Liver (tissue), 8 donors: ENCODE measurements at regions not wholly inside any gene's neighbourhood (a gene's known extent, or its start where the extent isn't known, plus 50 kb on each side); places are given as distances from the start of the nearest gene placed in this dataset.

Experiments
- DNase-seq: peaks from one replicate; pipeline ENCODE4 v3.0.0-alpha.2; 2017; ENCODE audit warnings: low spot score
- H3K27ac ChIP-seq, 2 donors: one replicate each; pipeline ENCODE4 v1.7.0; 2013; ENCODE audit warnings: inconsistent platforms in 2 of 2, low read length in 2 of 2, control low read depth in 1 of 2, low read depth in 1 of 2, mild to moderate bottlenecking in 1 of 2
- H3K27me3 ChIP-seq, 4 donors: one replicate each; pipeline versions ENCODE4 v1.6.1 to v1.7.0; 2013; ENCODE audit warnings: low read length in 3 of 4, inconsistent platforms in 1 of 4, mild to moderate bottlenecking in 1 of 4, moderate library complexity in 1 of 4; ENCODE audit not compliant: control insufficient read depth in 4 of 4, insufficient read depth in 4 of 4
- H3K36me3 ChIP-seq, 4 donors: one replicate each; pipeline versions ENCODE4 v1.6.1 to v1.7.0; 2013; ENCODE audit warnings: low read length in 3 of 4, mild to moderate bottlenecking in 3 of 4, low read depth in 1 of 4, moderate library complexity in 1 of 4; ENCODE audit not compliant: control insufficient read depth in 4 of 4, insufficient read depth in 3 of 4
- H3K4me1 ChIP-seq, 4 donors: one replicate each; pipeline versions ENCODE4 v1.6.1 to v1.7.0; 2013; ENCODE audit warnings: low read length in 3 of 4, mild to moderate bottlenecking in 3 of 4, moderate library complexity in 1 of 4; ENCODE audit not compliant: control insufficient read depth in 4 of 4, insufficient read depth in 4 of 4
- H3K4me3 ChIP-seq, 3 donors: one replicate each; pipeline versions ENCODE4 v1.6.1 to v1.7.0; 2013; ENCODE audit warnings: low read length in 3 of 3, control low read depth in 1 of 3, low read depth in 1 of 3, mild to moderate bottlenecking in 1 of 3
- H3K9ac ChIP-seq, 2 donors: one replicate each; pipeline ENCODE4 v1.7.0; 2013; ENCODE audit warnings: low read length in 2 of 2, mild to moderate bottlenecking in 2 of 2, moderate library complexity in 2 of 2, control low read depth in 1 of 2, low read depth in 1 of 2
- H3K9me3 ChIP-seq, 4 donors: one replicate each; pipeline versions ENCODE4 v1.6.1 to v1.7.0; 2013; ENCODE audit warnings: low read length in 3 of 4; ENCODE audit not compliant: control insufficient read depth in 4 of 4
- EGR1 ChIP-seq, 2 donors: IDR thresholded peaks; 2 replicates each; pipeline ENCODE4 v1.6.1; 2016 to 2018; ENCODE audit warnings: antibody characterized with exemption in 2 of 2, low read depth in 2 of 2
- FOXA1 ChIP-seq: IDR thresholded peaks from 2 replicates; pipeline ENCODE4 v1.6.1; 2016; ENCODE audit warnings: antibody characterized with exemption
- FOXA2 ChIP-seq: IDR thresholded peaks from 2 replicates; pipeline ENCODE4 v1.6.1; 2016; ENCODE audit warnings: antibody characterized with exemption
- GABPA ChIP-seq, 2 donors: IDR thresholded peaks in 1 of 2; conservative IDR thresholded peaks in 1 of 2; 2 replicates each; pipeline ENCODE4 v1.6.1; 2016; ENCODE audit warnings: antibody characterized with exemption in 2 of 2, mild to moderate bottlenecking in 1 of 2, moderate library complexity in 1 of 2
- HNF4A ChIP-seq, 2 donors: conservative IDR thresholded peaks; 2 replicates each; pipeline ENCODE4 v1.6.1; 2016; ENCODE audit warnings: antibody characterized with exemption in 2 of 2, mild to moderate bottlenecking in 2 of 2
- HNF4G ChIP-seq: IDR thresholded peaks from 2 replicates; pipeline ENCODE4 v1.6.1; 2016; ENCODE audit warnings: antibody characterized with exemption
- JUND ChIP-seq, 2 donors: IDR thresholded peaks; 2 replicates each; pipeline ENCODE4 v1.6.1; 2016; ENCODE audit warnings: antibody characterized with exemption in 2 of 2
- NR2F2 ChIP-seq: IDR thresholded peaks from 2 replicates; pipeline ENCODE4 v1.6.1; 2016; ENCODE audit warnings: antibody characterized with exemption
- RAD21 ChIP-seq, 2 donors: IDR thresholded peaks; 2 replicates each; pipeline ENCODE4 v1.6.1; 2016; ENCODE audit warnings: antibody characterized with exemption in 2 of 2, mild to moderate bottlenecking in 2 of 2
- RXRA ChIP-seq, 2 donors: IDR thresholded peaks; 2 replicates each; pipeline ENCODE4 v1.6.1; 2017 to 2018; ENCODE audit warnings: antibody characterized with exemption in 2 of 2, mild to moderate bottlenecking in 1 of 2
- SP1 ChIP-seq: IDR thresholded peaks from 2 replicates; pipeline ENCODE4 v1.6.1; 2018; ENCODE audit warnings: antibody characterized with exemption, mild to moderate bottlenecking
- TAF1 ChIP-seq: conservative IDR thresholded peaks from 2 replicates; pipeline ENCODE4 v1.6.1; 2016; ENCODE audit warnings: antibody characterized with exemption, mild to moderate bottlenecking
- YY1 ChIP-seq: IDR thresholded peaks from 2 replicates; pipeline ENCODE4 v1.6.1; 2016; ENCODE audit warnings: antibody characterized with exemption, mild to moderate bottlenecking
- WGBS: extraction: QIAGEN DNeasy Blood & Tissue Kit; methylation state at CpG from one replicate; pipeline ENCODE4 v1.1.7; 2013; 5-methylcytosine and 5-hydroxymethylcytosine counted together
- TF ChIP-seq, protein P1 (sequence below): IDR thresholded peaks from 2 replicates; pipeline ENCODE4 v1.6.1; 2016; ENCODE audit warnings: antibody characterized with exemption
- TF ChIP-seq, protein P2 (sequence below): IDR thresholded peaks from 2 replicates; pipeline ENCODE4 v1.6.1; 2016; ENCODE audit warnings: antibody characterized with exemption
- TF ChIP-seq, protein P3 (sequence below): IDR thresholded peaks from 2 replicates; pipeline ENCODE4 v1.6.1; 2016; ENCODE audit warnings: antibody characterized with exemption, mild to moderate bottlenecking
- TF ChIP-seq, protein P4 (sequence below): fragments of 150-350 bp; IDR thresholded peaks from 2 replicates; pipeline ENCODE4 v1.5.1; 2017; ENCODE audit warnings: improper control_type of control experiment, low read depth, low read length; ENCODE audit not compliant: missing input control
- TF ChIP-seq, protein P5 (sequence below): IDR thresholded peaks from 2 replicates; pipeline ENCODE4 v1.6.1; 2016; ENCODE audit warnings: antibody characterized with exemption
- donor health status: healthy.
- donor health status: healthy.
- donor health status: healthy.
- donor health status: healthy.
- donor health status: healthy.

DNA sequence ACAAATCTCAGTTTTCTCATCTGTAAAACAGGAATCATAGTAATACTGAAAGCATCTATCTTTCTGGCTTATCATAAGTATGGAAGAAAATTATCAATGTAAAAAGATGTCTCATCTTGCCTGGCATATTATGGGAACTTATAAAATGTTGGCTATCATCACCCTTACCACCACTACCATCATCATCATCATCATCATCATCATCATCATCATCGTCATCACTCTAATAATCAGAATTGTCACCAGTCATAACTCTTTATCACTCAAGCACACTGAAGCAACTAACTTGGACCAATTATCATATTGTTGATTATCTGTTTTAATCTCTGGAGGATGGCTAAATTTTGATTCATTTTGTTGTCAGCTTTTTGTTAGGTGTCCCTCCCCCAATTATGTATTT lies 825.4 kb downstream of the SORCS3 start:
- WGBS = 97% methylated on average over 1 of the region's 1 CpG
- no peak overlapping the region for H3K9ac ChIP-seq
- H3K4me1 ChIP-seq = no peaks in the 10 kb centered on the region
- H3K27ac ChIP-seq = no peak overlapping the region
- H3K9me3 ChIP-seq = no peaks in the 10 kb centered on the region
- no peak for TF ChIP-seq JUND (IDR thresholded peaks at IDR 0.05)
- H3K4me3 ChIP-seq = no peak overlapping the region
- DNase-seq = no peak
- no peaks in the 10 kb centered on the region for H3K27me3 ChIP-seq
- no peaks in the 10 kb centered on the region for H3K36me3 ChIP-seq

DNA sequence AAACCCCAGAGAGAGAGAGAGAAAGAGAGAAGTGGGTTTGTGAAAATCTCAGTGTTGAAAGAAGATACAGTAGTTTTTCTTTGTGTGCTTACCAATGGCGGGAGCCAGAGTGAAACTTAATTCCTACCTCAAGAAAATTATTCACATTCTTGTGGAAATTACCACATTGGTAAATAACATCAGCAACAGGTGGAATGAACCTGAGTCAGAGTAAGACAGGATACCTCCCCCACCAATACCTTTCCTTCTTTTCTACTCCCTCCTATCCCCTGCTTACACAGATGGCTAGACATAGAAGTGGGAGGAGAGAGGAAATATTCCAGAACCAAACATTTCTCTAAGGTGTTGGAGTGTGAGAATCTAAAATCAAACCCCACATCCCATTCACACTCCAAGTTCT lies 793.9 kb downstream of the SORCS3 start:
- H3K9ac ChIP-seq = no peak overlapping the region
- WGBS = 62% methylated on average over 1 of the region's 1 CpG
- TF ChIP-seq EGR1 (IDR thresholded peaks at IDR 0.05; ENCODE audit: low read depth in 2 of 2) = no peak
- TF ChIP-seq HNF4G = no peak
- no peak for TF ChIP-seq YY1
- TF ChIP-seq RXRA (IDR thresholded peaks at IDR 0.05) = no peak
- TF ChIP-seq JUND (IDR thresholded peaks at IDR 0.05) = no peak
- TF ChIP-seq RAD21 (IDR thresholded peaks at IDR 0.05) = no peak
- TF ChIP-seq, protein P1, sequence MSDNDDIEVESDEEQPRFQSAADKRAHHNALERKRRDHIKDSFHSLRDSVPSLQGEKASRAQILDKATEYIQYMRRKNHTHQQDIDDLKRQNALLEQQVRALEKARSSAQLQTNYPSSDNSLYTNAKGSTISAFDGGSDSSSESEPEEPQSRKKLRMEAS = no peak
- TF ChIP-seq, protein P2, sequence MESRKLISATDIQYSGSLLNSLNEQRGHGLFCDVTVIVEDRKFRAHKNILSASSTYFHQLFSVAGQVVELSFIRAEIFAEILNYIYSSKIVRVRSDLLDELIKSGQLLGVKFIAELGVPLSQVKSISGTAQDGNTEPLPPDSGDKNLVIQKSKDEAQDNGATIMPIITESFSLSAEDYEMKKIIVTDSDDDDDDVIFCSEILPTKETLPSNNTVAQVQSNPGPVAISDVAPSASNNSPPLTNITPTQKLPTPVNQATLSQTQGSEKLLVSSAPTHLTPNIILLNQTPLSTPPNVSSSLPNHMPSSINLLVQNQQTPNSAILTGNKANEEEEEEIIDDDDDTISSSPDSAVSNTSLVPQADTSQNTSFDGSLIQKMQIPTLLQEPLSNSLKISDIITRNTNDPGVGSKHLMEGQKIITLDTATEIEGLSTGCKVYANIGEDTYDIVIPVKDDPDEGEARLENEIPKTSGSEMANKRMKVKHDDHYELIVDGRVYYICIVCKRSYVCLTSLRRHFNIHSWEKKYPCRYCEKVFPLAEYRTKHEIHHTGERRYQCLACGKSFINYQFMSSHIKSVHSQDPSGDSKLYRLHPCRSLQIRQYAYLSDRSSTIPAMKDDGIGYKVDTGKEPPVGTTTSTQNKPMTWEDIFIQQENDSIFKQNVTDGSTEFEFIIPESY = no peak
- no peak for TF ChIP-seq HNF4A (conservative IDR thresholded peaks at IDR 0.05)
- TF ChIP-seq SP1 = no peak
- TF ChIP-seq FOXA1 = no peak
- TF ChIP-seq, protein P3, sequence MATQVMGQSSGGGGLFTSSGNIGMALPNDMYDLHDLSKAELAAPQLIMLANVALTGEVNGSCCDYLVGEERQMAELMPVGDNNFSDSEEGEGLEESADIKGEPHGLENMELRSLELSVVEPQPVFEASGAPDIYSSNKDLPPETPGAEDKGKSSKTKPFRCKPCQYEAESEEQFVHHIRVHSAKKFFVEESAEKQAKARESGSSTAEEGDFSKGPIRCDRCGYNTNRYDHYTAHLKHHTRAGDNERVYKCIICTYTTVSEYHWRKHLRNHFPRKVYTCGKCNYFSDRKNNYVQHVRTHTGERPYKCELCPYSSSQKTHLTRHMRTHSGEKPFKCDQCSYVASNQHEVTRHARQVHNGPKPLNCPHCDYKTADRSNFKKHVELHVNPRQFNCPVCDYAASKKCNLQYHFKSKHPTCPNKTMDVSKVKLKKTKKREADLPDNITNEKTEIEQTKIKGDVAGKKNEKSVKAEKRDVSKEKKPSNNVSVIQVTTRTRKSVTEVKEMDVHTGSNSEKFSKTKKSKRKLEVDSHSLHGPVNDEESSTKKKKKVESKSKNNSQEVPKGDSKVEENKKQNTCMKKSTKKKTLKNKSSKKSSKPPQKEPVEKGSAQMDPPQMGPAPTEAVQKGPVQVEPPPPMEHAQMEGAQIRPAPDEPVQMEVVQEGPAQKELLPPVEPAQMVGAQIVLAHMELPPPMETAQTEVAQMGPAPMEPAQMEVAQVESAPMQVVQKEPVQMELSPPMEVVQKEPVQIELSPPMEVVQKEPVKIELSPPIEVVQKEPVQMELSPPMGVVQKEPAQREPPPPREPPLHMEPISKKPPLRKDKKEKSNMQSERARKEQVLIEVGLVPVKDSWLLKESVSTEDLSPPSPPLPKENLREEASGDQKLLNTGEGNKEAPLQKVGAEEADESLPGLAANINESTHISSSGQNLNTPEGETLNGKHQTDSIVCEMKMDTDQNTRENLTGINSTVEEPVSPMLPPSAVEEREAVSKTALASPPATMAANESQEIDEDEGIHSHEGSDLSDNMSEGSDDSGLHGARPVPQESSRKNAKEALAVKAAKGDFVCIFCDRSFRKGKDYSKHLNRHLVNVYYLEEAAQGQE = no peak
- TF ChIP-seq, protein P4, sequence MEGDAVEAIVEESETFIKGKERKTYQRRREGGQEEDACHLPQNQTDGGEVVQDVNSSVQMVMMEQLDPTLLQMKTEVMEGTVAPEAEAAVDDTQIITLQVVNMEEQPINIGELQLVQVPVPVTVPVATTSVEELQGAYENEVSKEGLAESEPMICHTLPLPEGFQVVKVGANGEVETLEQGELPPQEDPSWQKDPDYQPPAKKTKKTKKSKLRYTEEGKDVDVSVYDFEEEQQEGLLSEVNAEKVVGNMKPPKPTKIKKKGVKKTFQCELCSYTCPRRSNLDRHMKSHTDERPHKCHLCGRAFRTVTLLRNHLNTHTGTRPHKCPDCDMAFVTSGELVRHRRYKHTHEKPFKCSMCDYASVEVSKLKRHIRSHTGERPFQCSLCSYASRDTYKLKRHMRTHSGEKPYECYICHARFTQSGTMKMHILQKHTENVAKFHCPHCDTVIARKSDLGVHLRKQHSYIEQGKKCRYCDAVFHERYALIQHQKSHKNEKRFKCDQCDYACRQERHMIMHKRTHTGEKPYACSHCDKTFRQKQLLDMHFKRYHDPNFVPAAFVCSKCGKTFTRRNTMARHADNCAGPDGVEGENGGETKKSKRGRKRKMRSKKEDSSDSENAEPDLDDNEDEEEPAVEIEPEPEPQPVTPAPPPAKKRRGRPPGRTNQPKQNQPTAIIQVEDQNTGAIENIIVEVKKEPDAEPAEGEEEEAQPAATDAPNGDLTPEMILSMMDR = no peak
- TF ChIP-seq, protein P5, sequence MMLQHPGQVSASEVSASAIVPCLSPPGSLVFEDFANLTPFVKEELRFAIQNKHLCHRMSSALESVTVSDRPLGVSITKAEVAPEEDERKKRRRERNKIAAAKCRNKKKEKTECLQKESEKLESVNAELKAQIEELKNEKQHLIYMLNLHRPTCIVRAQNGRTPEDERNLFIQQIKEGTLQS = no peak
- no peak for TF ChIP-seq TAF1
- TF ChIP-seq FOXA2 = no peak
- no peak for TF ChIP-seq NR2F2
- no peak for TF ChIP-seq GABPA (IDR thresholded peaks at IDR 0.05 in 1 of 2, conservative IDR thresholded peaks at IDR 0.05 in 1 of 2)
- H3K4me3 ChIP-seq = no peak overlapping the region
- H3K4me1 ChIP-seq = no peaks in the 10 kb centered on the region
- DNase-seq = no peak
- H3K36me3 ChIP-seq = no peaks in the 10 kb centered on the region
- peaks cover 0 to 2% (median 1%) of the 10 kb centered on the region in 4 donors for H3K9me3 ChIP-seq
- no peaks in the 10 kb centered on the region for H3K27me3 ChIP-seq
- no peak overlapping the region for H3K27ac ChIP-seq
